ENCODE measurements at regions not wholly inside any gene's neighbourhood (a gene's known extent, or its start where the extent isn't known, plus 50 kb on each side); places are given as distances from the start of the nearest gene placed in this dataset.

DNA sequence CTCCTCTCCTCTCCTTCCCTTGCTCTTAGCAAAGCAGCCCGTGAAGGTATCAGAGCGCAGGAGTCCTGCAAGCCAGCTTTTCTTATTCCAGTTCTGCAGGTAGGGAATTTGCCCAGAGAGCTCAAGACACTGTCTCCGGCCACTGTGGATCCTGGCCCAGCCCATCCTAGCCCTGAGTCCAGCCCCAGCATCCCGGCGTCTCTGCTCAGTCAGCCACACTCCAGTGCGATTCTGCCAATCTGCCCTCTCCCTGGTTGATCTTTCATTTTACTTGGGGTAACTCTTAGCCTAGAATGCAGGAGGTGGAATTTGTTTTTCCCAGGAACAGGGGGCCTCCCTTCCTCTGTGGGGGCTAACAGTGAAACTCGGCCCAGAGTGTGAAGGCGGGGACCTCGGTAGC, 176.9 kb upstream of the GSE1 start:
- no peak for DNase-seq (ENCODE audit: low spot score, unreplicated experiment)
- Mint-ChIP-seq H3K4me3 (ENCODE audit: low read depth) (no peak overlapping the region), H3K4me1 (ENCODE audit: low read depth) (peaks cover 38% of the 10 kb centered on the region)

GRCh38 chr16:85436636-85437165, 176.4 kb upstream of the GSE1 start:
- Mint-ChIP-seq H3K4me1 (ENCODE audit: low read depth) (peaks cover 36% of the 10 kb centered on the region), H3K9me3 (ENCODE audit: low read depth) (no peaks in the 10 kb centered on the region), H3K36me3 (ENCODE audit: insufficient read depth) (no peaks in the 10 kb centered on the region), H3K27me3 (peaks cover 10% of the 10 kb centered on the region), H3K27ac (no peak overlapping the region), H3K4me3 (ENCODE audit: low read depth) (no peak overlapping the region)
- TF ChIP-seq, protein P1, sequence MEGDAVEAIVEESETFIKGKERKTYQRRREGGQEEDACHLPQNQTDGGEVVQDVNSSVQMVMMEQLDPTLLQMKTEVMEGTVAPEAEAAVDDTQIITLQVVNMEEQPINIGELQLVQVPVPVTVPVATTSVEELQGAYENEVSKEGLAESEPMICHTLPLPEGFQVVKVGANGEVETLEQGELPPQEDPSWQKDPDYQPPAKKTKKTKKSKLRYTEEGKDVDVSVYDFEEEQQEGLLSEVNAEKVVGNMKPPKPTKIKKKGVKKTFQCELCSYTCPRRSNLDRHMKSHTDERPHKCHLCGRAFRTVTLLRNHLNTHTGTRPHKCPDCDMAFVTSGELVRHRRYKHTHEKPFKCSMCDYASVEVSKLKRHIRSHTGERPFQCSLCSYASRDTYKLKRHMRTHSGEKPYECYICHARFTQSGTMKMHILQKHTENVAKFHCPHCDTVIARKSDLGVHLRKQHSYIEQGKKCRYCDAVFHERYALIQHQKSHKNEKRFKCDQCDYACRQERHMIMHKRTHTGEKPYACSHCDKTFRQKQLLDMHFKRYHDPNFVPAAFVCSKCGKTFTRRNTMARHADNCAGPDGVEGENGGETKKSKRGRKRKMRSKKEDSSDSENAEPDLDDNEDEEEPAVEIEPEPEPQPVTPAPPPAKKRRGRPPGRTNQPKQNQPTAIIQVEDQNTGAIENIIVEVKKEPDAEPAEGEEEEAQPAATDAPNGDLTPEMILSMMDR (IDR thresholded peaks at IDR 0.05; ENCODE audit: unreplicated experiment): no peak
- DNase-seq (ENCODE audit: low spot score, unreplicated experiment): no peak

More for the DNA sequence above, 176.9 kb upstream of the GSE1 start:
- Mint-ChIP-seq H3K9me3 (ENCODE audit: low read depth) (no peaks in the 10 kb centered on the region), H3K27me3 (peaks cover 10% of the 10 kb centered on the region), H3K36me3 (ENCODE audit: insufficient read depth) (no peaks in the 10 kb centered on the region), H3K27ac (peak overlapping the region; percentile 44)
- TF ChIP-seq, protein P1 (IDR thresholded peaks at IDR 0.05; ENCODE audit: unreplicated experiment): no peak

DNA sequence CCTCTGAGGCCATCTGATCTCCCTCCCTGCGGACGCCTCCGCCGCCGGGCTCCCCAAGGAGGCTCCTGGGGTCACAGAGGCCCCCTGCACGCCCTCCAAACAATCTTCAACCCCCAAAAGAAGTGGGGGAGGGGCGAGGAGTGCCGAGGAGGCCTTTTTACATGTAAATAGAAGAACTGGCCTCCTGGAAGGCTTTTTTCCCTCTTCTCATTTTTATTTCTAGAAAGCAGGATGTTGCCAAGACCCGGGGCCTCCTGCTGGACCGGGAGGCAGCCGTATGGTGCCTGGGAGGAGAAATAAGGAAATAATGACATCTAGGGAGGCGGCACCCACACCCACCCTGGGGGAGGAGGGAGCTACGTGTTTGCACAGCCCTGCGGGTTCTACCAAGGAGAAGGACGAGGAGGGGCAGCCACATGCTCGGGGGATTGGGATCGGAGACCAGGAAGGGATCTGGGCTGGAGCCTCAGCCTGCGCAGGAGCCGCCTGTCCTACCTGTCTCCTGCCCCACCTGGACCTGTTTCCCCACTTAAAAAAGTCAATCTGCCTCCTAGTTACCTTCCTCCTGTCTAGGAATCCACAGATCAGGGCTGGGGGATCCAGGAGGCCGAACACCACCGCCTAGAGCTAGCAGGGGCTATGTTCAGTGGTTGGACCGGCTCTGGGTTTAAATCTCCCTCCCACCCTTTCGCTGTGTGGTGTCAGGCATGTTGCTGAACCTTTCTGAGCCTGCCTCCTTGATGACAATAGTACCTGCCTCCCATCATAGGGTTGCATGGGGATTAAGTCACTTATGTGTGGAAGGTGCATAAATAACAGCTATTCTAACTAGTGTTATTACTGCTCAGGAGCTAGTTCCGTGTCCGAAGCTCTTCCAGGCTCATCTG, 175.7 kb upstream of the GSE1 start:
- Mint-ChIP-seq H3K36me3 (ENCODE audit: insufficient read depth) (no peaks in the 10 kb centered on the region), H3K27me3 (peaks cover 9% of the 10 kb centered on the region), H3K9me3 (ENCODE audit: low read depth) (no peaks in the 10 kb centered on the region), H3K4me1 (ENCODE audit: low read depth) (peaks cover 34% of the 10 kb centered on the region), H3K27ac (peak overlapping the region; percentile 90), H3K4me3 (ENCODE audit: low read depth) (peak overlapping the region; percentile 52)
- no peak for DNase-seq (ENCODE audit: low spot score, unreplicated experiment)
- TF ChIP-seq, protein P1 (IDR thresholded peaks at IDR 0.05; ENCODE audit: unreplicated experiment): no peak

- H3K27me3 Mint-ChIP-seq: no peaks in the 10 kb centered on the region
- peak overlapping the region; percentile 24 for H3K27ac Mint-ChIP-seq
- TF ChIP-seq, protein P1 (IDR thresholded peaks at IDR 0.05; ENCODE audit: unreplicated experiment): no peak
- DNase-seq (ENCODE audit: low spot score, unreplicated experiment): no peak
- H3K9me3 Mint-ChIP-seq (ENCODE audit: low read depth): no peaks in the 10 kb centered on the region
- no peaks in the 10 kb centered on the region for H3K36me3 Mint-ChIP-seq (ENCODE audit: insufficient read depth)
- no peak overlapping the region for H3K4me3 Mint-ChIP-seq (ENCODE audit: low read depth)
- H3K4me1 Mint-ChIP-seq (ENCODE audit: low read depth): peaks cover 37% of the 10 kb centered on the region
These were observed 174.0 kb upstream of the GSE1 start for GRCh38 chr16:85438981-85439685.

DNA sequence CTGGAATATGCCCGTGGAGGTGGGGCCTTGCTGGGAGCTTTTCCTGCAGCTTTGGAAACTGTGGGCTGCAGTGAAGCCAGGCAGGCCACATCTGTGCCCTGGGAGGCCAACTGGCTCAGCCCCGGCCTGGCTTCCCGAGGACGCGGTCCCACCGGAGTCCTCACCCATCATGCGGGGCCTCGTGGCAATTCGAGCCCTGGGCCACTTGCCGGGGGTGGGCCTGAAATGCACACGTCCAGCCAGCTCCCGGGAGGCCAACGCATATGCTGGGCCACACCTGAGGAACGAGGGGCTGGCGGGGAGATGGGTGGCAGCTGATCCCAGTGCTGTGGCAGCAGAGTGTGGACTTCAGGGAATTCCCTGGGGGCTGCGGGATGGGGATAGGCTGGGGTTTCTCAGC, 172.4 kb upstream of the GSE1 start:
- H3K27ac Mint-ChIP-seq: no peak overlapping the region

More for the DNA sequence above, 172.4 kb upstream of the GSE1 start:
- no peak for DNase-seq (ENCODE audit: low spot score, unreplicated experiment)
- Mint-ChIP-seq H3K27me3 (no peaks in the 10 kb centered on the region), H3K4me3 (ENCODE audit: low read depth) (no peak overlapping the region), H3K4me1 (ENCODE audit: low read depth) (peaks cover 46% of the 10 kb centered on the region), H3K36me3 (ENCODE audit: insufficient read depth) (no peaks in the 10 kb centered on the region), H3K9me3 (ENCODE audit: low read depth) (no peaks in the 10 kb centered on the region)
- TF ChIP-seq, protein P1 (IDR thresholded peaks at IDR 0.05; ENCODE audit: unreplicated experiment): no peak
